Activated CD4-positive, alpha-beta T cell treated with anti-CD3 and anti-CD28 coated beads, Interleukin-2, Interleukin-4, amounts not matched to agents 100 ng/mL and 50 ng/mL, durations not matched to agents 16 hours and 8 hours (primary cell): ENCODE measurements at regions not wholly inside any gene's neighbourhood (a gene's known extent, or its start where the extent isn't known, plus 50 kb on each side); places are given as distances from the start of the nearest gene placed in this dataset.

Experiments used
- DNase-seq: peaks from one replicate; pipeline ENCODE4 v3.0.0-alpha.2; 2020; ENCODE audit warnings: low spot score

DNA sequence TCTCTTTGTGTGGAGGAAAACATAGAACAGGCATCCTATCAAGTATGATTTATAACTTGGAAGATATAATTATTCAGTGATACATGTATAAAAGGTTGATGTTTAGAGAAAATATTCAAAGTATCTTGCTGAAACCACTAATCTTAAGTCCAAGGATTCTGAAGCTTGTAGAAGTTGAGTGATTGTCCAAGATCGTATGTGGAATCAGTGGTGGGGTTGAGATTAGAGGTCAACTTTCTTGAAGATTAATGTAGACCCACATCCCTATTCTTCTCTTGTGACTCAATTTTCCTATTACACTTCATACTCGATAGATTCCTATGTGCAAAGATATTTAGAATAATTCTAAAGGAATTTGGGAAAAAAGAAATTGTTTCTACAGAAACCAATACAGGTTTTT, 1565.9 kb upstream of the ACVR2A start:
- no peak for DNase-seq

GRCh38 chr2:146271131-146271831, 1573.5 kb upstream of the ACVR2A start:
- DNase-seq, result no peak

DNA sequence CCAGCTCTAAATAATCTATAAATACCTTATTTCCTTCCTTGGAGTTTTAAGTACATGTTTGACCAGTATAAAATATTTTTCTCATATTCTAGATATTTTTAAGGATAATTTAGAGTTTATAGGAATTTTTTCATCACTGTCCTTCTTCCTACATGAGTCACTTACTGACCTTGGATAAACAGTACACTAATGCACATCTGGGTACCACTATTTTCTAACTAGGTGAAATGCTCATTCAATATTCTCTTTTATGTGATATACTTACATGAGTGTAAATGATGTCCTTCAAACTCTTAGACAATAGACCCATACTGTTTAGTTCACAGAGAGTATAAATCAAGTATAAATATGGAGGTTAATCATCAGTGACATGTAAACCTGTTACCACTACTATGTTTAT, 1574.2 kb upstream of the ACVR2A start:
- DNase-seq, result no peak

- DNase-seq, result no peak
These were observed 1577.7 kb upstream of the ACVR2A start for GRCh38 chr2:146267093-146267492.

GRCh38 chr2:146265656-146266055, 1579.2 kb upstream of the ACVR2A start:
- no peak for DNase-seq

GRCh38 chr2:146262606-146263005, 1582.2 kb upstream of the ACVR2A start:
- no peak for DNase-seq

DNA sequence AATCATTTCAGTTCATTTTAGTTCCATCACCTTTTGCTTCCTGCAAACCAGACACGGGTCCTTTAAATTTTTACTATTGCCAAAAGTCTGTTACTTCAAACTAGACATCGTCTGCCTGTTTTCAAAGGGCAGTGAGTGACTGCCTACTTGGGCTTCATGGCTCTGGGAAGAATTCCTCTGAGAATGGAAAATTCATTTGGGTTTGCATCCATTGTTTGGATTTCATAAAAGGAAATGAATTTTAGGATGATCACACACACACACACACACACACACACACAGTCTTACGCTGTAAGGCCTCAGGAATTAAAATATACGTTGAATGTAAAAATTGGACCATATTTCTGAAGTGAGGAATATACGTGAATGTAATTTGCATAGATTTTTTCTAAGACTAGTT, 1584.3 kb upstream of the ACVR2A start:
- DNase-seq, result no peak

- DNase-seq, result no peak
These were observed 1585.0 kb upstream of the ACVR2A start for GRCh38 chr2:146259816-146260215.

GRCh38 chr2:146258071-146258470, 1586.8 kb upstream of the ACVR2A start:
- no peak for DNase-seq

- DNase-seq, result no peak
These were observed 1592.7 kb upstream of the ACVR2A start for GRCh38 chr2:146252119-146252518.

DNA sequence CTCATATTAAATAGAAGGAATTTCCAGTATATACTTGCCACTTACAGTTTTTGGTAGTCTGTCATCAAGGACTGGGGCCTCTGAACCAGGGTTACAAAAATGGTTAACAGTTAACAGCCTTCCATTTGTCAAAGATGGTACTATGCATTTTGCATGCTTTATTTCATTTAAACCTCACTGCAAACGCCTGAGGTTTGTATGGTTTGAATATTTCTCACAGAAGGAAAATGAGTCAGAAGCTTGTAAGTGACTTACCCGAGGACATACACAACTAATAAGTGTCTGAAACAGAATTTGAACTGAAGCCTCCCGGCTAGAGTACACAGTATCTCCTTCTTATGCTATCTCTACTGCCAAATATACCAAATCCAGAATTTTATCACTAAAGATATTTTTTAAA, 1593.5 kb upstream of the ACVR2A start:
- DNase-seq, result no peak

GRCh38 chr2:146246736-146247523, 1597.9 kb upstream of the ACVR2A start:
- no peak for DNase-seq

- DNase-seq, result no peak
These were observed 1598.7 kb upstream of the ACVR2A start for GRCh38 chr2:146246002-146246735.

- no peak for DNase-seq
These were observed 1600.0 kb upstream of the ACVR2A start for GRCh38 chr2:146244830-146245229.

- DNase-seq, result no peak
These were observed 1600.7 kb upstream of the ACVR2A start for GRCh38 chr2:146244131-146244530.

DNA sequence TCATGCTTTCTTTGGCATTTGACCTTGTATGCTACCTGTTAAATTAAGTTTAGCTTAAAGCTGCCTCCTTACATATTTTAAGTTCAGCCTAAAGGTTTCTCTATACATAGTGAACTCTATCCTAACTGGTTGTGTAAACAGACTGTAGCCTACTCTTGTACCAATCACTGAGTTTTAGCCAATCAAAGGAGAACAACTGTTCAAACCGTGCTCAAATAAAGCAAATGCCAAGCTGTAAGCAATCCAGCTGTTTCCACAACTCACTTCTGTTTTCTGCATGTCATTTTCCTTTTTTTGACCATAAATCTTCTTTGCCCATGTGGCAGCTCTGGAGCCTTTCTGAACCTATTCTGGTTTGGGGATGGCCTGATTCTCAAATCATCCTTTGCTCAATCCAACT, 1603.8 kb upstream of the ACVR2A start:
- no peak for DNase-seq

GRCh38 chr2:146240391-146240790, 1604.4 kb upstream of the ACVR2A start:
- no peak for DNase-seq

DNA sequence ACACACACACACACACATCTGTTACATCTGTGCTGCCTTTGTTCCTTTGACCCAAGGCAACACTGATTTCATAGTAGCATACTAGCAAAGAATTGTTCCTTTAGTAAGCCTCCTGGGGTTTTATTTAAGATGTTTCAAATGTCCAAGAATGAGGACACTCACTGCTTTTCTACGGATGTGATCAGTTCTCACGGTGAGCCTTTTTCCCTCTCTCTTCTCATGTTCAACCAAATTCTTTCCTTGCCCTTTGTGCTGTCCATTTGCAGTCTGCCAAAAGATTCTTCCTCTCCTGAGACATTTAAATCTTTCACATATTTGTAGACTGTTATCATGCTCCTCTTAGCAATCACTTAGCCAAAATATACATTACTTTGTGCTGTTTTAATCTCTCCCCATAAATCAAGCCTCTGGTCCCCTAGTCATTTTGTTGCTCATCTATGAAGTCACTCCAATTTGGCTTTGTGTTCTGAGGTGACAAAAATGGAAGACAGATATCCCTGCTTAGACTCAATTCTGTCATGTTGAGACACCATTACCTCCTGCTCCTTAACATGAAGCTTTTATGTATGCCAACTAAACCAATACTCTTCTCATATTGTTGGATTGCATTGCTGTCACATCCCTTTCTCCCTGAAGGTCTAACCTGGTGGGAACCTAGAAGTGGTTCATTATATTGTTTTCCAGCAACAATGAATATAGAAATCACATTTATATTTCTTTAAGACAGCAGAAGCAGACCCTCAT, 1605.3 kb upstream of the ACVR2A start:
- DNase-seq, result no peak

- no peak for DNase-seq
These were observed 1606.4 kb upstream of the ACVR2A start for GRCh38 chr2:146238254-146238966.

DNA sequence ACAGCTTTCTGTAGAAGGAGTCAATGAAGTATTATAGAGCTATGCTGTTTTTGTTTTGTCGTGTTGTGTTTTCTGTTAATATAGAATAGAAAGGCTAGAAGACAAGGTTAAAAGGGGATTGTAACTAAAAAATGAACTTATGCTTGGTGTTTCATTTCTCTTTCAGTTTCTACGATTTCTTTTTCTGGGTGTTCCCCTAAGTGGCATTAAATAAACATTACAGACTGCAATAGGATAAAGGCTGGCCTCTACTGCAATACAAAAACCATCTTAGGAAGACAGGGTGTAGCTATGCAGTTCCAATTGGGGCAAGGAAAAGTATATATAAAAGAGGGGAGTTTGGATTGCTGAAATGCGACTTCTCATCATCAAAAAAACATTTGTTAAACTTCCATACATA, 1609.7 kb upstream of the ACVR2A start:
- no peak for DNase-seq

DNA sequence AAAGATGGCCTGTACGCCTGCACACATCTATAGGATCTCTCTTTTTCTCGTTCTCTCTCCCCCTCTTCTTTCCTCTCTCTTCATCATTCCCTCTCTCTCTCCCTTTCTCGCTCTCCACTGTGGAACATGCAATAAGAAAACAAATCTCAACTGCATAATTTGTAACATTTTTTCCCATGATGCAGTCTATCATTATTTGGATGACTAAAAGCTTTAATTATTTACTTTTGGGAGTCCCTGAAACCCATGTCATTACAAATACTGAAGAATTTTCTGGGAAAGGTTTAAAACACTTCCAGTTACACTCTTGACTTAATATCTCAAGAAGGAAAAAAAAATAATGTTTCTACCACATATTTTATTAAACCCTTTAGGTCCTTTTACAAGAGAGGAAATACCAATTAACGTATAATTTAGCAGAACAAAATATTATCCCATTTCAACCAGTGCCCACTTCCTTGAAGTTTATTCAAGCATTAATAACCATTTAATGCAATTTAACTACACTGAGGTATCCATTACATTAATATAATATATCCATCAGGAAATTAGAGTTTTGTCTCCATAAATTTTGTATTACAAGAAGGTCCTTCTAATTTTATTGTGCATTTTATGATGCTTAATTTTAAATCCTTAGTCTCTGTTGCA, 1615.2 kb upstream of the ACVR2A start:
- DNase-seq, result no peak
